KOPT-K1 (cell line): ENCODE measurements at regions not wholly inside any gene's neighbourhood (a gene's known extent, or its start where the extent isn't known, plus 50 kb on each side); places are given as distances from the start of the nearest gene placed in this dataset.

Experiments used
- H3K27ac ChIP-seq: fragments of 200-600 bp; sonication (generic); 2 replicates; pipeline ENCODE4 v1.5.1; 2016; ENCODE audit warnings: antibody characterized with exemption, mild to moderate bottlenecking, low read depth, low read length; ENCODE audit not compliant: poor library complexity, severe bottlenecking
- H3K36me3 ChIP-seq: fragments of 200-600 bp; sonication (generic); 2 replicates; pipeline ENCODE4 v1.5.1; 2017; ENCODE audit warnings: antibody characterized with exemption, mild to moderate bottlenecking, low read length, moderate library complexity; ENCODE audit not compliant: insufficient read depth
- H3K9me3 ChIP-seq: fragments of 200-600 bp; sonication (generic); 2 replicates; pipeline ENCODE4 v1.5.1; 2017; ENCODE audit warnings: antibody characterized with exemption, low read length, mild to moderate bottlenecking; ENCODE audit not compliant: insufficient read depth, poor library complexity, severe bottlenecking

DNA sequence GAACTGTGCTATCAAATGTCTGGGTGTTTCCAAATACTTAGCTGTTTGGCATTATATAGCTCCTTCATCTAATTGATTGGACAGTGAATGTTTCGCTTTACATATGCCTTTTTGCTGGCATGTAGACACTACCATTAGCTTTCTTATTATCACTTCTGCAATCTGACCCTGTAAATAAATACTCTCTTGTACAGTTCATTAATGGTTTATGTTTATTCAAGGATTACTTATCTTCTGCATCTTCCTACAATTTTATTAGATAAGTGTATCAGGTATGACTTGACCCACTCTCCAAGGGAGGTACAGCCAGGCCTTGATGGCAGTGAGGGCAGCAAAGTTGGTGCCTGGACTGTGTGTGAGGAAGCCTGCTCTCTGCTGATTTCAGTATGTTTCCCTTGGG is 614.1 kb upstream of the SETBP1 start:
- H3K27ac ChIP-seq: no peak overlapping the region
- H3K36me3 ChIP-seq: no peaks in the 10 kb centered on the region

GRCh38 chr18:44067186-44067585 is 613.5 kb upstream of the SETBP1 start:
- Histone ChIP-seq H3K27ac (no peak overlapping the region), H3K36me3 (no peaks in the 10 kb centered on the region), H3K9me3 (no peaks in the 10 kb centered on the region)

More for the DNA sequence above, 614.1 kb upstream of the SETBP1 start:
- H3K9me3 ChIP-seq: no peaks in the 10 kb centered on the region

DNA sequence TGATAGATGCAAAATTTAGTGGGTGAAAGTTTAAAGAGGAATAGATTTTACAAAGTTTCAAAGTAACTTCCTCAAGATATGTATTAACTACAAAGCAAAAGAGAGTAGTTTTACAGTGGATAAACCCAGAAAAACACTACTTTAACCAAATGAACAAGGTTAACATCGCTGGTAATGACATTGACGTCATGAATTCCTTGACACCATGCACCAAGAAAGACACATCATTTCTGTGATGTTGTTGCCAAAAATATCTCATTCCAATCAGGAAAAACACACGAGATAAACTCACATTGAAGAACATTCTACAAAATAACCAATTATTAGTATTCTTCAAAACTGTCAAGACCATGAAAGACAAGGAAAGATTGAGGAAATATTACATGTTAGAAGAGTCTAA is 605.6 kb upstream of the SETBP1 start:
- H3K36me3 ChIP-seq: no peaks in the 10 kb centered on the region
- H3K27ac ChIP-seq: no peak overlapping the region
- H3K9me3 ChIP-seq: no peaks in the 10 kb centered on the region

DNA sequence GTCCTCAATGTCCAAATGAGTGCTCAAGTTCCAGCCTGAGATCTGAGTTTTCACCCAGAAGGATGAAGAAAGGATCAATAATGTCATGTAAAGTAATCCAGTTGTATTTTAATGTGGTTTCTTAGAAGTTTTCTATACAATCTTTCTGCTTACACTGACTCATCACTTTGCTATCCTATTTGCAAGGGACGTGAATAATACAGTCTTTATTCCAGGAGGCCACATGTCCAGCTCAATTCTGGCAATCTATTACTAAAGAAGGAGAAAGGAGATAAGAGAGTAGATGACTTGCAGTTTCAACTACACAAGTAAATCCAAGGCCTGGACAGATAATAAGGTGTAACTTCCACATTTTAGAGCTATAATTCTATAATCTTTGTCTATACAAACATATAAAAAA is 601.1 kb upstream of the SETBP1 start:
- H3K27ac ChIP-seq: no peak overlapping the region
- H3K9me3 ChIP-seq: no peaks in the 10 kb centered on the region
- H3K36me3 ChIP-seq: no peaks in the 10 kb centered on the region

DNA sequence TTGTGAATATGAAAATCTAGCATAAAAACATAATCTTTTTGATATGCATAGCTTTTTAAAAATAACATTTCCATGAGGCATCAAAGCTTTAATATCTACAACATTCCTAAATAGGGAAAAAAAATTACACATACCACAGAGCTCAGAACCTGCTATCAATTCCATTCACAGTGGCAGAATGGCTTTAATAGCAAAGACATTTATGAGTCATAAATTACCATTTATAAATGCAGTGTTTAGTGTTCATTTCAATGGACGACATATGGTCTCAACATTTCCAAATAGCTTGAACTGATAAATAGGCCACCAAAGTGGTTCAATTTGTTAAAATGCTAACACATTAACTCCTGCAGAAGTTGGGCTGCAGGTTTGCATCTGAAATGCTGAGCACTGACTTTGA is 600.6 kb upstream of the SETBP1 start:
- H3K36me3 ChIP-seq: no peaks in the 10 kb centered on the region
- no peak overlapping the region for H3K27ac ChIP-seq
- no peaks in the 10 kb centered on the region for H3K9me3 ChIP-seq

DNA sequence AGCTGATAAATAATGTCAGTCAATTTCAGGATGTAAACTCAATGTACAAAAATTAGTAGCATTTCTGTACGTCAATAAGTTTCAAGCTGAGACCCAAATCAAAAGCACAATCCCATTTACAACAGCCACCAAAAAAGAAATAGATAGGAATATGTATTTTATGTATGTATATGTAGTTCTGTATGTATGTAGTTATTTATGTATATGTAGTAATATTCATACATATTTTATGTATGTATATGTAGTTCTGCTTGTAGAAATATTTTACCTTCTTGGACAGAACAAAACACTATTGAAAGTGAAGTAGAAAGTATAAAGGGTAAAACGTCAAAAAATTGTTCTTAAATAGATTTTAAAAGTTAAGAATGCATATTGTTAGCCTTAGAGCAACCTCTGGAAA is 591.0 kb upstream of the SETBP1 start:
- no peaks in the 10 kb centered on the region for H3K9me3 ChIP-seq
- no peak overlapping the region for H3K27ac ChIP-seq
- no peaks in the 10 kb centered on the region for H3K36me3 ChIP-seq

- no peak overlapping the region for H3K27ac ChIP-seq
- H3K9me3 ChIP-seq: no peaks in the 10 kb centered on the region
- no peaks in the 10 kb centered on the region for H3K36me3 ChIP-seq
Measured at GRCh38 chr18:44090453-44090852, 590.2 kb upstream of the SETBP1 start.

- Histone ChIP-seq H3K9me3 (no peaks in the 10 kb centered on the region), H3K27ac (no peak overlapping the region), H3K36me3 (no peaks in the 10 kb centered on the region)
Measured at GRCh38 chr18:44093253-44093652, 587.4 kb upstream of the SETBP1 start.

- Histone ChIP-seq H3K36me3 (no peaks in the 10 kb centered on the region), H3K27ac (no peak overlapping the region), H3K9me3 (no peaks in the 10 kb centered on the region)
Measured at GRCh38 chr18:44096016-44096415, 584.7 kb upstream of the SETBP1 start.

GRCh38 chr18:44098551-44099098 is 582.1 kb upstream of the SETBP1 start:
- Histone ChIP-seq H3K27ac (no peak overlapping the region), H3K9me3 (no peaks in the 10 kb centered on the region), H3K36me3 (no peaks in the 10 kb centered on the region)

GRCh38 chr18:44107187-44107586 is 573.5 kb upstream of the SETBP1 start:
- Histone ChIP-seq H3K9me3 (no peaks in the 10 kb centered on the region), H3K27ac (no peak overlapping the region), H3K36me3 (no peaks in the 10 kb centered on the region)

DNA sequence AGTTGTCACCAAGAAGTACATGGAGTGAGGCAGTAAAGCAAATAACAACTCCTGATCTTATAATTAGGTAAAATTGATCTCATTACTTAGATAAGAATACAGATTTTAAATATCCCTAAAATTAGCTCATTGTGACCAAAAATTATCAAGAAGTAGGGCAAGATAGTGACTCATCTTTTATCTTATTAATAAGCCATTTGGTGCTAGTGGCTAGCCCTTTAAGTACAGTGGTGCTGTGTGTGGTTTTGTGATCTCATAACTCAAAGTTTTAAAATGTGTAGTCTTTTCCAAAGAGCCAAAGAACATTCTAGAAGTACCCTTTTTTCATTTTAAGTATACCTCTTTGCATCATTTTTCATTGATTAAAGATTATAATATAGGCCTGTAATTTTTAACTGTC is 569.4 kb upstream of the SETBP1 start:
- no peaks in the 10 kb centered on the region for H3K36me3 ChIP-seq
- H3K27ac ChIP-seq: no peak overlapping the region
- no peaks in the 10 kb centered on the region for H3K9me3 ChIP-seq

- Histone ChIP-seq H3K36me3 (no peaks in the 10 kb centered on the region), H3K27ac (no peak overlapping the region), H3K9me3 (no peaks in the 10 kb centered on the region)
Measured at GRCh38 chr18:44117821-44118220, 562.9 kb upstream of the SETBP1 start.

GRCh38 chr18:44119607-44120006 is 561.1 kb upstream of the SETBP1 start:
- H3K36me3 ChIP-seq: no peaks in the 10 kb centered on the region
- no peaks in the 10 kb centered on the region for H3K9me3 ChIP-seq

GRCh38 chr18:44123743-44124142 is 556.9 kb upstream of the SETBP1 start:
- Histone ChIP-seq H3K36me3 (no peaks in the 10 kb centered on the region), H3K27ac (no peak overlapping the region), H3K9me3 (no peaks in the 10 kb centered on the region)

More at GRCh38 chr18:44119607-44120006, 561.1 kb upstream of the SETBP1 start:
- no peak overlapping the region for H3K27ac ChIP-seq

- no peaks in the 10 kb centered on the region for H3K36me3 ChIP-seq
- H3K9me3 ChIP-seq: no peaks in the 10 kb centered on the region
- no peak overlapping the region for H3K27ac ChIP-seq
Measured at GRCh38 chr18:44125446-44125845, 555.2 kb upstream of the SETBP1 start.
